Peyer's patch (tissue), 4 donors: ENCODE measurements at regions not wholly inside any gene's neighbourhood (a gene's known extent, or its start where the extent isn't known, plus 50 kb on each side); places are given as distances from the start of the nearest gene placed in this dataset.

Experiments used
- DNase-seq, 3 donors: peaks; one replicate each; pipeline ENCODE4 v3.0.0-alpha.2; 2017 to 2019
- H3K27ac ChIP-seq, 4 donors: fragments of 200-600 bp; sonication (generic); one replicate each; pipeline ENCODE4 v1.5.1; 2016 to 2019
- H3K27me3 ChIP-seq, 2 donors: fragments of 200-600 bp; sonication (generic); one replicate each; pipeline ENCODE4 v1.5.1; 2019
- H3K36me3 ChIP-seq, 3 donors: fragments of 200-600 bp; sonication (generic); one replicate each; pipeline ENCODE4 v1.5.1; 2016 to 2019
- H3K4me1 ChIP-seq, 4 donors: fragments of 200-600 bp; sonication (generic); one replicate each; pipeline ENCODE4 v1.5.1; 2016 to 2019
- H3K4me3 ChIP-seq, 4 donors: fragments of 200-600 bp; sonication (generic); 1 replicate in 3 of 4; 2 replicates in 1 of 4; pipeline ENCODE4 v1.5.1; 2016 to 2019; ENCODE audit warnings: mild to moderate bottlenecking in 1 of 4
- H3K9me3 ChIP-seq, 4 donors: fragments of 200-600 bp; sonication (generic); one replicate each; pipeline ENCODE4 v1.5.1; 2016 to 2019; ENCODE audit warnings: mild to moderate bottlenecking in 1 of 4
- POLR2A ChIP-seq, 2 donors: fragments of 450-650 bp; IDR thresholded peaks; one replicate each; pipeline ENCODE4 v1.5.1; 2017; ENCODE audit warnings: antibody characterized with exemption in 2 of 2, mild to moderate bottlenecking in 2 of 2, moderate library complexity in 2 of 2
- TF ChIP-seq, protein P1 (sequence below), 6 experiments: fragments of 450-650 bp in 4 of 6; fragments of 200-600 bp in 2 of 6; sonication (generic) in 1 of 6; IDR thresholded peaks; one replicate each; pipeline ENCODE4 v1.5.1; 2017 to 2019; ENCODE audit warnings: antibody characterized with exemption in 6 of 6, mild to moderate bottlenecking in 3 of 6, moderate library complexity in 1 of 6

DNA sequence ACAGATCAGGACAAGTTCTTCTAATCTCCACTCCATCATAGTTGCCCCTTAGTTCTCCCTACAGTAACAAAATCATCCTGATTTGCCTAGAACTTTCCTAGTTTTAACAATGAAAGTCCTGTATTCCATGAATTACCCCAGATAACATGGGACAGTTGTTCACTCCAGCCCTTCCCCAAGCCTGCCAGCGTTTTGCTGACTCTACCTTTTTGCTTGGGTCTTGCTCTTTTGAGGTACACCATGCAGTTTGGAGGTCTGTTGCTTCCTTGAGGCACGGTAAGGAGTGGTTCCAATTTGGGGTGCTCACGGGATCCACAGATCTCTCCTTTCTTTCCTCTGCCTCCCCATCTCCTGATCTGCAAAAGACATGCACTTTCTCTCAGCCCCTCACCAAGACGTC is 61.6 kb upstream of the DYRK2 start:
- H3K4me3 ChIP-seq, result no peak overlapping the region
- no peak for DNase-seq
- H3K9me3 ChIP-seq, result no peaks in the 10 kb centered on the region
- TF ChIP-seq POLR2A (IDR thresholded peaks at IDR 0.05), result no peak
- TF ChIP-seq, protein P1, sequence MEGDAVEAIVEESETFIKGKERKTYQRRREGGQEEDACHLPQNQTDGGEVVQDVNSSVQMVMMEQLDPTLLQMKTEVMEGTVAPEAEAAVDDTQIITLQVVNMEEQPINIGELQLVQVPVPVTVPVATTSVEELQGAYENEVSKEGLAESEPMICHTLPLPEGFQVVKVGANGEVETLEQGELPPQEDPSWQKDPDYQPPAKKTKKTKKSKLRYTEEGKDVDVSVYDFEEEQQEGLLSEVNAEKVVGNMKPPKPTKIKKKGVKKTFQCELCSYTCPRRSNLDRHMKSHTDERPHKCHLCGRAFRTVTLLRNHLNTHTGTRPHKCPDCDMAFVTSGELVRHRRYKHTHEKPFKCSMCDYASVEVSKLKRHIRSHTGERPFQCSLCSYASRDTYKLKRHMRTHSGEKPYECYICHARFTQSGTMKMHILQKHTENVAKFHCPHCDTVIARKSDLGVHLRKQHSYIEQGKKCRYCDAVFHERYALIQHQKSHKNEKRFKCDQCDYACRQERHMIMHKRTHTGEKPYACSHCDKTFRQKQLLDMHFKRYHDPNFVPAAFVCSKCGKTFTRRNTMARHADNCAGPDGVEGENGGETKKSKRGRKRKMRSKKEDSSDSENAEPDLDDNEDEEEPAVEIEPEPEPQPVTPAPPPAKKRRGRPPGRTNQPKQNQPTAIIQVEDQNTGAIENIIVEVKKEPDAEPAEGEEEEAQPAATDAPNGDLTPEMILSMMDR (IDR thresholded peaks at IDR 0.05), result no peak
- no peaks in the 10 kb centered on the region for H3K27me3 ChIP-seq
- no peaks in the 10 kb centered on the region for H3K36me3 ChIP-seq
- peaks cover 0 to under 1% (median 0%) of the 10 kb centered on the region in 4 donors for H3K4me1 ChIP-seq
- H3K27ac ChIP-seq, result no peak overlapping the region

DNA sequence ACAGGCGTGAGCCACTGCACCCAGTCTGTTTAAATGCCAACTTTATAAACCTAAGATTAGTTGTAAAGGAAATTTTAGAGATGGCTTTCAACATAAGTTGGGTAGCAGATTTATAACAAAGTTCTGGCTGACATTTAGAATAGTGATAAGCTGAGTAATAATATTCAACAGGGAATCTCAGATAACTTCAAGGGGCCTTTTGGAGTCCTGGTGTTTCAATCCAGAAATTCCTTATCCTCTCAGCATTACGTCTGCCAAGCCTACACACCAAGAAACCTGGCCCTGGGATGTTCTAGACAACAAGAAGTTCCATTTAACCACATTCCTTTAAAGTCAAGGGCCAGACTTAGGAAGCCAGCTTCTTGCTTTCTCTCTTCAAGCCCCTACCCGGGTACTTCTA is 59.5 kb upstream of the DYRK2 start:
- no peak for DNase-seq
- H3K27me3 ChIP-seq, result no peaks in the 10 kb centered on the region
- TF ChIP-seq, protein P1 (IDR thresholded peaks at IDR 0.05), result no peak
- no peak for TF ChIP-seq POLR2A (IDR thresholded peaks at IDR 0.05)
- no peak overlapping the region for H3K27ac ChIP-seq
- peaks cover 0 to 14% (median 6%) of the 10 kb centered on the region in 4 donors for H3K4me1 ChIP-seq
- no peaks in the 10 kb centered on the region for H3K36me3 ChIP-seq
- no peaks in the 10 kb centered on the region for H3K9me3 ChIP-seq
- H3K4me3 ChIP-seq, result no peak overlapping the region

DNA sequence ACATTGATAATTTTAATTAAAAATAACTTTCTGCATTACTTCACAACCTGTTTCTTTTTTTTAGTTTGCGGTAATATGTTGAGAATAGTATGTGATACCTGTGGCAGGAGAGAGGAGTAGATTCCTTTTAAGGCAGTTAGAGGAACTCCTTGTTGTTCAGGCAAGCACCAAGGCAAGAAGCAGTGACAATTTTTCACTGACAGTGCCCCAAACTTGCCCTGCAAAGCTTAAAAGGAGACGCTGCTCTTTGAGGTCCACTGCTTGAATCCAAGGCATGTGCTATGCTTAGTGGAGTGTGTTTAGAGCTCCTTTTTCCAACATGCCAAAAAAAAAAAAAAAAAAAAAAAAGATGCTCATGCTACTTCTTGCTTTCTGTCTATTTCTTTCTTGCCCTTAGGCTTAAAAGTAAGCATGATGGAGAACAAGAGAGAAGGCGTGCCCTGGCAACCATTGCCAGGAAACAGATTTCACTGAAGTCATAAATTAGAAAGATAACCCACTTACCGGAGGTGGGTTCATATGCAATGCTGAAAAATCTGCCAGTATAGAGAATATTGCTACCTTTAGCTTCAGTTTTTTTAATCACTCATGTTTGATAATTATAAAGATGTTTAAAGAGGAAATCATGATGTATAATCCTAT is 58.3 kb upstream of the DYRK2 start:
- no peak overlapping the region for H3K27ac ChIP-seq
- no peaks in the 10 kb centered on the region for H3K27me3 ChIP-seq
- H3K4me3 ChIP-seq, result no peak overlapping the region
- peaks cover 0 to 14% (median 6%) of the 10 kb centered on the region in 4 donors for H3K4me1 ChIP-seq
- peak in 2 of 3 donors; percentile 26 to 48 for DNase-seq
- H3K9me3 ChIP-seq, result no peaks in the 10 kb centered on the region
- no peaks in the 10 kb centered on the region for H3K36me3 ChIP-seq
- TF ChIP-seq POLR2A (IDR thresholded peaks at IDR 0.05), result no peak
- TF ChIP-seq, protein P1 (IDR thresholded peaks at IDR 0.05), result no peak

DNA sequence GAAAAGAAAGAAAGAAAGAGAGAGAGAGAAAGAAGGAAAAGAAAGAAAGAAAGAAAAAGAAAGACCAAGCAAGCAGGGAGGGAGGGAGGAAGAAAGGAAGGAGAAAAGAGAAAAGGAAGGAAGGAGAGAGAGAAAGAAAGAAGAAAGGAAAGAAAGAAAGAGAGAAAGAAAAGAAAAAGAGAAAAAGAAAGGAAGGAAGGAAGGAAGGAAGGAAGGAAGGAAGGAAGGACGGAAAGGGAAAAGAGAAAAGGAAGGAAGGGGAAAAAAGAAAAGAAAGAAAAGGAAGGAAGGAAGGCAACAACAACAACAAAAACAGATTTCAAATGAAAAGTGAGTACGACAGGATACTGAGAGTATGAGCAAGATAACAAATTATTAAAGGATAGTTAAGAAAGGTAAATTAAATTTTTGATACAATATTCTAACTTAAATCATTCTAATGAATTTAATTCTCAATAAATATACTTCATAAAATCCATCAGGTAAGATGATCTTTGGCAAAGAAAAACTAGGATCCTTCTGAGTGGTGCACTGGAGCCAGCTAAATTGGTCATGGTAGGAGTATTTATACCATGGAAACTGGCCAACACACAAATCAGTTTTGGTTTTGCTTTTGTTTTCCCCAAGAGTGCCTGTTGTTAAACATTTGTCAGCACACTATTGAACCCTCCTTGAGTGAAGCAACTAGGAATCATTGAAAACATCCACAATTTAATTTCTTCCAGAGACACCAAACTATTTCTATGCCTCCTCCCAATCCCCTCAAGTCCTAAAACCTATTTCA is 56.1 kb upstream of the DYRK2 start:
- peak overlapping the region in 3 of 4 donors; percentile 1 to 69 (median 43) for H3K27ac ChIP-seq
- TF ChIP-seq, protein P1 (IDR thresholded peaks at IDR 0.05), result no peak
- no peak for TF ChIP-seq POLR2A (IDR thresholded peaks at IDR 0.05)
- peaks cover 0 to 14% (median 6%) of the 10 kb centered on the region in 4 donors for H3K4me1 ChIP-seq
- no peaks in the 10 kb centered on the region for H3K9me3 ChIP-seq
- H3K27me3 ChIP-seq, result no peaks in the 10 kb centered on the region
- H3K36me3 ChIP-seq, result no peaks in the 10 kb centered on the region
- H3K4me3 ChIP-seq, result peak overlapping the region in 1 of 4 donors; percentile 22
- no peak for DNase-seq

DNA sequence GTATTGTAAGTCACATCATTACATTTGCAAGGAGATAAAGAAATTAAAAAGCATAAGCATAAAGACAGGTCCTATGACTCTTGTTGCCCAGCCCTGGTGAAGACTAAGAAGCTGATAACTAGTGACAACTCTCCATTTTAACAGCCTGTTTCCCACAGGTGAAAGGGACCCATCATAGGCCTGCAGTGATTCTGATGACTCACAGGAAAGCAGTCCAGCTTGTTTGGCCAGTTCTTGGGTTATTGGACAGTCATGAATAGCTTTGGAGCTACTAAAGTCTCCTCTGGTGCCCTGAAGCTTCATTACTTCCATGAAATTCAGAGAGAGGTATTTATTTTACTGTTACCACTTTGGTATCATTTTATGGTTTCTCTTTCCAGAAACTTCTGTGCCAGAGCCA is 55.5 kb upstream of the DYRK2 start:
- no peaks in the 10 kb centered on the region for H3K36me3 ChIP-seq
- peak in 1 of 3 donors; percentile 88 for DNase-seq
- no peaks in the 10 kb centered on the region for H3K27me3 ChIP-seq
- H3K9me3 ChIP-seq, result no peaks in the 10 kb centered on the region
- H3K27ac ChIP-seq, result peak overlapping the region in 3 of 4 donors; percentile 1 to 69 (median 43)
- H3K4me1 ChIP-seq, result peaks cover 0 to 14% (median 6%) of the 10 kb centered on the region in 4 donors
- no peak for TF ChIP-seq POLR2A (IDR thresholded peaks at IDR 0.05)
- TF ChIP-seq, protein P1 (IDR thresholded peaks at IDR 0.05), result no peak
- H3K4me3 ChIP-seq, result no peak overlapping the region
